GM12864 (cell line): ENCODE measurements at regions not wholly inside any gene's neighbourhood (a gene's known extent, or its start where the extent isn't known, plus 50 kb on each side); places are given as distances from the start of the nearest gene placed in this dataset.

Experiments used
- DNase-seq: peaks from one replicate; pipeline ENCODE4 v3.0.0-alpha.2; 2011; ENCODE audit warnings: low read depth
- H3K4me3 ChIP-seq: 2 replicates; pipeline ENCODE4 v1.5.1; 2011; ENCODE audit warnings: mild to moderate bottlenecking, low read depth, low read length, control low read depth
- CTCF ChIP-seq: IDR thresholded peaks from 2 replicates; pipeline ENCODE4 v1.5.1; 2011; ENCODE audit warnings: low read depth, mild to moderate bottlenecking, moderate library complexity, low read length, control low read depth, inconsistent platforms; ENCODE audit errors: missing control alignments

GRCh38 chr5:74341221-74341620 is 299.3 kb downstream of the ENC1 start:
- H3K4me3 ChIP-seq = no peak overlapping the region
- no peak for DNase-seq
- no peak for TF ChIP-seq CTCF

DNA sequence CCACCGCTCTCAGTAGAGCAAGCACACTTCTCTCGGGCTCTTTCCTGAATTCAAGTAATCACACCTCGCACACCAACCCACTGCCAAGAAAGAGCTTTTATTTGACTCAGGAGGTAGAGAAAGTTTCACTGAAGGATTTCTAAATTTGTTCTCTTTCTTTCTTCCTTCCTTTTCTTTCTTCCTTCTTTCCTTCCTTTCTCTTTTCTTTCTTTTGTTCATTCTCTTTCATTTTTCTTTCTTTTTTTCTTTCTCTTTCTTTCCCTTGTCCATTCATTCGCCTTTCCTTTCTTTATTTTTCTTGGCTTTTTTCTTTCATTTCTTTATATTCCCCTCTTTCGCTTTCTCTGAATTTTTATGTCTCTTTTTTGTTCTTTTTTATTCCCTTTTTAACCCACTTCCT is 300.1 kb downstream of the ENC1 start:
- no peak for DNase-seq
- no peak for TF ChIP-seq CTCF
- no peak overlapping the region for H3K4me3 ChIP-seq

DNA sequence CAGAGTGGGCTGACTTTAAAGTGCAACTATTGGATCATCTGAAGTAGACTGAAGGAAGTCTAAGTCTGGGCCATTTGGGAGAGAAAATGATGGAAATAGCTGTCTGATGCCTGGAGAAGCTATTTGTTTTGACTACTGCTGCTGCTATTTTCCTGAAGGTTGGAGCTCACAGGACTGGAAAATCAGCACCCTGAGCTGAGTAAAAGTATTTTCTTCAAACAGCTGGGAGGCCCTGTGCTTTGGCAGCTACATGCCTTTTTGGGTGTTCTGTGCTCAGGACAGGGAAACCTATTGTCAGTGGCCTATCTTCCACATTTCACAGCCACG is 302.6 kb downstream of the ENC1 start:
- no peak for TF ChIP-seq CTCF
- H3K4me3 ChIP-seq = no peak overlapping the region
- DNase-seq = no peak

DNA sequence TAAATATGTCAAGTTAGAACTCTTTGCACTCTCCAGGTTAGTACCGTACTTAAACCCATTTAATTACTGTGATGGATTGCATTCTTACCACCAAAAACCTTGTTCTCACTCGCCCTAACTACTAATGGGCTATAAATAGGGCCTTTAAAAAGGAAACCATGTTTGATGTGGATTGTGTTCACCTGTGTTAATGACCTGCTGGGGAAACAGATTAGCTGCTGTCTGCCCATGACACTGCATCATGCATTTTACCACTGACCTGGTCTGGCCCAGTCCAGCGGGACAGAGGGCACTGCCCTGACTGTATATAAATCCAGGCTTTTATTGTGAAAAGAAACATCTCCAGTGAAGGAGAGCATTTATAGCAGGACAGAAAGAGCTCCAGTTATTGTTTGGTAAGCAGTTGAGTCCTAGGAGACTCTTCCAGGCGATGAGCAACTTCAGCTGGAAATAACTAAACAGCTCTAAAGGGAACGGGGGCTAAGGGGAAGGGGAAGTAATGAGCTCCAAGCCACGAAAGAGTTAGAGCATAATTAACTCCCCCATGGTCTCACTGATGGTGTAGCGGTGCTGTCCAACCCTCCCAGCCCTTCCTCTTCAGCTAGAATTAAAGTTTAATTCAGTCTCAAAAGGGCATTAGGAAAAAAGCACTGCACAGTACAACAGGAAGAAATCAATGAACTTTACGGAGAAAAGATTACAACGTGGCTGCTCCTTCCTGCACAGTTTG is 303.1 kb downstream of the ENC1 start:
- no peak overlapping the region for H3K4me3 ChIP-seq
- no peak for DNase-seq
- no peak for TF ChIP-seq CTCF

GRCh38 chr5:74336297-74336696 is 304.2 kb downstream of the ENC1 start:
- peak; percentile 11 for TF ChIP-seq CTCF
- no peak for DNase-seq
- no peak overlapping the region for H3K4me3 ChIP-seq

GRCh38 chr5:74334762-74335384 is 305.7 kb downstream of the ENC1 start:
- DNase-seq = no peak
- H3K4me3 ChIP-seq = no peak overlapping the region
- no peak for TF ChIP-seq CTCF
